H9 (cell line): ENCODE measurements at regions not wholly inside any gene's neighbourhood (a gene's known extent, or its start where the extent isn't known, plus 50 kb on each side); places are given as distances from the start of the nearest gene placed in this dataset.

Experiments
- DNase-seq: peaks from one replicate; pipeline ENCODE4 v3.0.0-alpha.2; 2017
- H2AFZ ChIP-seq: one replicate; pipeline ENCODE4 v1.6.1; 2013; ENCODE audit warnings: mild to moderate bottlenecking, low read length, control low read depth, moderate library complexity
- H2AK5ac ChIP-seq: 2 replicates; pipeline ENCODE4 v1.6.1; 2013; ENCODE audit warnings: low read length, control low read depth, mixed read lengths; ENCODE audit not compliant: insufficient read length
- H2BK120ac ChIP-seq: one replicate; pipeline ENCODE4 v1.6.1; 2013; ENCODE audit warnings: low read depth, mild to moderate bottlenecking, low read length, control low read depth, inconsistent platforms; ENCODE audit not compliant: poor library complexity, severe bottlenecking
- H2BK12ac ChIP-seq: 2 replicates; pipeline ENCODE4 v1.6.1; 2013; ENCODE audit warnings: low read length, control low read depth, mixed read lengths, low read depth; ENCODE audit not compliant: insufficient read length
- H2BK15ac ChIP-seq: 2 replicates; pipeline ENCODE4 v1.6.1; 2013; ENCODE audit warnings: low read depth, low read length, control low read depth
- H2BK20ac ChIP-seq: one replicate; pipeline ENCODE4 v1.6.1; 2013; ENCODE audit warnings: low read depth, mild to moderate bottlenecking, low read length, control low read depth, inconsistent platforms; ENCODE audit not compliant: poor library complexity, severe bottlenecking
- H2BK5ac ChIP-seq: 2 replicates; pipeline ENCODE4 v1.6.1; 2013; ENCODE audit warnings: low read length, control low read depth, mixed read lengths; ENCODE audit not compliant: insufficient read length
- H3K14ac ChIP-seq: 2 replicates; pipeline ENCODE4 v1.6.1; 2013; ENCODE audit warnings: low read length, control low read depth; ENCODE audit not compliant: insufficient read depth
- H3K18ac ChIP-seq: 2 replicates; pipeline ENCODE4 v1.6.1; 2013; ENCODE audit warnings: low read depth, mild to moderate bottlenecking, mixed read lengths, low read length, control low read depth; ENCODE audit not compliant: insufficient read length
- H3K23ac ChIP-seq: 2 replicates; pipeline ENCODE4 v1.6.1; 2013; ENCODE audit warnings: low read length, control low read depth, mixed read lengths, low read depth; ENCODE audit not compliant: insufficient read length
- H3K23me2 ChIP-seq: 2 replicates; pipeline ENCODE4 v1.6.1; 2013; ENCODE audit warnings: low read depth, mild to moderate bottlenecking, mixed read lengths, low read length, control low read depth; ENCODE audit not compliant: insufficient read length, poor library complexity, severe bottlenecking
- H3K27ac ChIP-seq: 2 replicates; pipeline ENCODE4 v1.5.1; 2013; ENCODE audit warnings: low read length, control low read depth, mixed read lengths, low read depth; ENCODE audit not compliant: insufficient read length
- H3K27me3 ChIP-seq: 2 replicates; pipeline ENCODE4 v1.6.1; 2013; ENCODE audit warnings: low read length, control low read depth, inconsistent platforms; ENCODE audit not compliant: insufficient read depth
- H3K4ac ChIP-seq: 2 replicates; pipeline ENCODE4 v1.6.1; 2013; ENCODE audit warnings: low read depth, mild to moderate bottlenecking, control low read depth, inconsistent platforms, low read length, moderate library complexity
- H3K4me1 ChIP-seq: 2 replicates; pipeline ENCODE4 v1.6.1; 2013; ENCODE audit warnings: low read length, control low read depth, inconsistent platforms; ENCODE audit not compliant: insufficient read depth
- H3K4me2 ChIP-seq: 2 replicates; pipeline ENCODE4 v1.6.1; 2013; ENCODE audit warnings: low read length, control low read depth, mixed read lengths; ENCODE audit not compliant: insufficient read length, insufficient read depth
- H3K56ac ChIP-seq: 2 replicates; pipeline ENCODE4 v1.6.1; 2013; ENCODE audit warnings: low read depth, mild to moderate bottlenecking, mixed read lengths, low read length, control low read depth; ENCODE audit not compliant: insufficient read length
- H3K79me1 ChIP-seq: 2 replicates; pipeline ENCODE4 v1.6.1; 2013; ENCODE audit warnings: low read depth, mild to moderate bottlenecking, moderate library complexity, low read length, control low read depth, inconsistent platforms; ENCODE audit not compliant: insufficient read depth, poor library complexity, severe bottlenecking
- H3K79me2 ChIP-seq: 2 replicates; pipeline ENCODE4 v1.6.1; 2013; ENCODE audit warnings: low read length, control low read depth, inconsistent platforms; ENCODE audit not compliant: insufficient read depth
- H3K9ac ChIP-seq: 2 replicates; pipeline ENCODE4 v1.6.1; 2013; ENCODE audit warnings: low read length, control low read depth, mixed read lengths; ENCODE audit not compliant: insufficient read length; ENCODE audit errors: extremely low read depth
- H3K9me3 ChIP-seq: one replicate; pipeline ENCODE4 v1.6.1; 2013; ENCODE audit warnings: low read depth, low read length, inconsistent platforms; ENCODE audit not compliant: control insufficient read depth
- H3T11ph ChIP-seq: one replicate; pipeline ENCODE4 v1.6.1; 2013; ENCODE audit warnings: mild to moderate bottlenecking, low read length, control low read depth, inconsistent platforms
- H4K20me1 ChIP-seq: one replicate; pipeline ENCODE4 v1.6.1; 2013; ENCODE audit not compliant: control insufficient read depth, insufficient read length, insufficient read depth
- H4K5ac ChIP-seq: 2 replicates; pipeline ENCODE4 v1.6.1; 2013; ENCODE audit warnings: low read depth, mild to moderate bottlenecking, mixed read lengths, low read length, control low read depth; ENCODE audit not compliant: insufficient read length
- H4K8ac ChIP-seq: replicated peaks from 2 replicates; pipeline ENCODE4 v1.6.1; 2013; ENCODE audit warnings: low read length, control low read depth, mixed read lengths, low read depth; ENCODE audit not compliant: insufficient read length
- H4K91ac ChIP-seq: 2 replicates; pipeline ENCODE4 v1.6.1; 2013; ENCODE audit warnings: low read depth, mild to moderate bottlenecking, moderate library complexity, mixed read lengths, low read length, control low read depth; ENCODE audit not compliant: insufficient read length
- H3K27ac Mint-ChIP-seq, 3 experiments: 2 replicates in 2 of 3; 3 replicates in 1 of 3; pipeline ENCODE4 v1.8.0; 2020 to 2021; ENCODE audit warnings: mixed read lengths in 3 of 3, mild to moderate bottlenecking in 1 of 3, moderate library complexity in 1 of 3
- H3K27me3 Mint-ChIP-seq: 2 replicates; pipeline ENCODE4 v1.8.0; 2021; ENCODE audit warnings: low read depth, mild to moderate bottlenecking, moderate library complexity, mixed read lengths
- H3K36me3 Mint-ChIP-seq, 3 experiments: 2 replicates in 2 of 3; 3 replicates in 1 of 3; pipeline ENCODE4 v1.8.0; 2020 to 2021; ENCODE audit warnings: low read depth in 3 of 3, mixed read lengths in 3 of 3; ENCODE audit not compliant: insufficient read depth in 1 of 3
- H3K4me1 Mint-ChIP-seq, 2 experiments: 2 replicates each; pipeline ENCODE4 v1.8.0; 2020; ENCODE audit warnings: mixed read lengths in 2 of 2
- H3K4me3 Mint-ChIP-seq, 2 experiments: 2 replicates in 1 of 2; 3 replicates in 1 of 2; pipeline ENCODE4 v1.8.0; 2020 to 2021; ENCODE audit warnings: mild to moderate bottlenecking in 2 of 2, mixed read lengths in 2 of 2, moderate library complexity in 1 of 2
- H3K9me3 Mint-ChIP-seq, 2 experiments: 2 replicates in 1 of 2; 3 replicates in 1 of 2; pipeline ENCODE4 v1.8.0; 2020; ENCODE audit warnings: mild to moderate bottlenecking in 2 of 2, mixed read lengths in 2 of 2, moderate library complexity in 1 of 2
- CTCF ChIP-seq: fragments of 200-600 bp; sonication (generic); conservative IDR thresholded peaks from 3 replicates; pipeline ENCODE4 v1.8.0; 2021; ENCODE audit warnings: antibody characterized with exemption, mild to moderate bottlenecking
- WGBS: extraction: QIAGEN DNeasy Blood & Tissue Kit; methylation state at CpG from one replicate; pipeline ENCODE4 v1.1.7; 2013; ENCODE audit warnings: missing lambda C conversion rate, low lambda C conversion rate, mixed read lengths; ENCODE audit not compliant: insufficient read length; ENCODE audit errors: extremely low coverage; 5-methylcytosine and 5-hydroxymethylcytosine counted together

GRCh38 chr15:95494971-95495541 is 835.4 kb upstream of the NR2F2 start:
- Histone ChIP-seq H3K27me3 (no peaks in the 10 kb centered on the region), H3T11ph (no peak overlapping the region), H2BK20ac (no peak overlapping the region), H3K79me1 (no peaks in the 10 kb centered on the region), H2BK120ac (no peak overlapping the region), H3K23me2 (no peaks in the 10 kb centered on the region), H4K5ac (no peak overlapping the region), H3K27ac (no peak overlapping the region), H3K23ac (no peak overlapping the region), H2AK5ac (no peak overlapping the region), H3K56ac (no peak overlapping the region), H2BK12ac (no peak overlapping the region), H2BK5ac (no peak overlapping the region), H4K8ac (no peak overlapping the region), H3K9me3 (no peaks in the 10 kb centered on the region), H3K4me1 (no peaks in the 10 kb centered on the region), H2AFZ (no peak overlapping the region), H2BK15ac (no peak overlapping the region), H3K4me2 (no peak overlapping the region), H3K18ac (no peak overlapping the region), H3K79me2 (no peaks in the 10 kb centered on the region), H3K4ac (no peak overlapping the region), H3K14ac (peak overlapping the region; percentile 63; the same call in 1 of the 2 replicates), H4K20me1 (no peaks in the 10 kb centered on the region), H4K91ac (no peak overlapping the region), H3K9ac (no peak overlapping the region)
- WGBS, result no CpG with 5 or more reads among the region's 19 CpGs
- H3K4me1 Mint-ChIP-seq, result peaks cover 9 to 17% of the 10 kb centered on the region in 2 experiments
- no peak for DNase-seq
- no peak overlapping the region for H3K27ac Mint-ChIP-seq
- peaks cover 1% of the 10 kb centered on the region; the same call in 1 of the 2 replicates for H3K27me3 Mint-ChIP-seq
- no peak for TF ChIP-seq CTCF
- no peak overlapping the region for H3K4me3 Mint-ChIP-seq
- no peaks in the 10 kb centered on the region for H3K9me3 Mint-ChIP-seq
- H3K36me3 Mint-ChIP-seq, result no peaks in the 10 kb centered on the region
